Epithelial cell of proximal tubule (primary cell): ENCODE measurements at regions not wholly inside any gene's neighbourhood (a gene's known extent, or its start where the extent isn't known, plus 50 kb on each side); places are given as distances from the start of the nearest gene placed in this dataset.
"Not testable (repeated sequence)": the region's sequence is repeated elsewhere in the genome, so short reads cannot be mapped to it uniquely, and the experiment has no call there.

Source experiments
- DNase-seq: peaks from one replicate; pipeline ENCODE4 v3.0.0-alpha.2; 2011; ENCODE audit warnings: low read depth
- H3K4me3 ChIP-seq: 2 replicates; pipeline ENCODE4 v1.5.1; 2011; ENCODE audit warnings: low read depth, mild to moderate bottlenecking, low read length
- TF ChIP-seq, protein P1 (sequence below): conservative IDR thresholded peaks from 2 replicates; pipeline ENCODE4 v1.5.1; 2012; ENCODE audit warnings: low read depth, mild to moderate bottlenecking, low read length

- TF ChIP-seq, protein P1, sequence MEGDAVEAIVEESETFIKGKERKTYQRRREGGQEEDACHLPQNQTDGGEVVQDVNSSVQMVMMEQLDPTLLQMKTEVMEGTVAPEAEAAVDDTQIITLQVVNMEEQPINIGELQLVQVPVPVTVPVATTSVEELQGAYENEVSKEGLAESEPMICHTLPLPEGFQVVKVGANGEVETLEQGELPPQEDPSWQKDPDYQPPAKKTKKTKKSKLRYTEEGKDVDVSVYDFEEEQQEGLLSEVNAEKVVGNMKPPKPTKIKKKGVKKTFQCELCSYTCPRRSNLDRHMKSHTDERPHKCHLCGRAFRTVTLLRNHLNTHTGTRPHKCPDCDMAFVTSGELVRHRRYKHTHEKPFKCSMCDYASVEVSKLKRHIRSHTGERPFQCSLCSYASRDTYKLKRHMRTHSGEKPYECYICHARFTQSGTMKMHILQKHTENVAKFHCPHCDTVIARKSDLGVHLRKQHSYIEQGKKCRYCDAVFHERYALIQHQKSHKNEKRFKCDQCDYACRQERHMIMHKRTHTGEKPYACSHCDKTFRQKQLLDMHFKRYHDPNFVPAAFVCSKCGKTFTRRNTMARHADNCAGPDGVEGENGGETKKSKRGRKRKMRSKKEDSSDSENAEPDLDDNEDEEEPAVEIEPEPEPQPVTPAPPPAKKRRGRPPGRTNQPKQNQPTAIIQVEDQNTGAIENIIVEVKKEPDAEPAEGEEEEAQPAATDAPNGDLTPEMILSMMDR: no peak
- DNase-seq: no peak
- H3K4me3 ChIP-seq: no peak overlapping the region
Measured at GRCh38 chr9:86487838-86488233, 133.6 kb upstream of the TUT7 start.

DNA sequence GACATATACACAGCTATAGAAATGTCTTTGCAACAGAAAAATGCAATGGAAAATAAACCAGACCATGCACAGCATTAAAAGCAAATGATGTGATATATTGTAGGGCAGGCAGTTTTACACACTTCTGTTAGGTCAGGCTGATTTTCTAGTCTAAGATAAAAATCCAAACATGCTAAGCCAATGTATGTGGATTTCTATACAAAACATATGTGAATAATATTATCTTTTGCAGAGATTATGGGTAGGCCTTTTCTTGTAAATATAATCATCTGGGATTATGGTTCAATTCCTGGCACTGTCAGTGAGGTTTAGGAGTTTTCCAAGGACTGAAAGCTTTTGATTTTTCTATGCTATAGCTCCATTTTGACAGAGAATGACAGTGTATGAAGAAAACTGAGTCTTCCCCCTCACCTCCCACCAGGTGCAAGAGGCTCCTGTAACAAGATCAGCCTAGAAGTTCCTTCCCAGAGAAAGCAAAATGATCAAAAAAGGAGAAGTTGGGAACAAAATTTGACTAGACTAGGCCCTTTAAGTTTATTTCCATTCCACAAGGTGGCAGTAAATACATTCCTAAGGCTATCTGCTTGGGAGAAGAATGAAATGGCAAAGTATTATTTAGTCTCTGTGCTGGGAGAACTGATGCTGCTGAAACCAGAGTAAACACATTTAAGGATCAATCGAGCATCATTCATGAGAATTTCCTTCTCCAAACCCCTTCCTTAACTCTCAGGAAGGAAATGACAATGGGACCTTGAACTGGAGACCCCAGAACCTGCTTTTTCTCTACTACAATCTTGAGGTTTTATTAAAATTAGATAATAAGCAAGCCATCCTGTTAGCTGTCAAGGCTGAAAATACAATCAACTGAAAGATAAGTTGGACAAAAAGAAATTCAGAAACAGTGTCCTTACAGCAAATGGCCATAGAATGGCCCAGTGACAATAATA lies 133.0 kb upstream of the TUT7 start:
- H3K4me3 ChIP-seq: no peak overlapping the region
- no peak for DNase-seq
- TF ChIP-seq, protein P1: peak; percentile 72

- TF ChIP-seq, protein P1: no peak
- no peak for DNase-seq
- H3K4me3 ChIP-seq: no peak overlapping the region
Measured at GRCh38 chr9:86485359-86485758, 131.1 kb upstream of the TUT7 start.

DNA sequence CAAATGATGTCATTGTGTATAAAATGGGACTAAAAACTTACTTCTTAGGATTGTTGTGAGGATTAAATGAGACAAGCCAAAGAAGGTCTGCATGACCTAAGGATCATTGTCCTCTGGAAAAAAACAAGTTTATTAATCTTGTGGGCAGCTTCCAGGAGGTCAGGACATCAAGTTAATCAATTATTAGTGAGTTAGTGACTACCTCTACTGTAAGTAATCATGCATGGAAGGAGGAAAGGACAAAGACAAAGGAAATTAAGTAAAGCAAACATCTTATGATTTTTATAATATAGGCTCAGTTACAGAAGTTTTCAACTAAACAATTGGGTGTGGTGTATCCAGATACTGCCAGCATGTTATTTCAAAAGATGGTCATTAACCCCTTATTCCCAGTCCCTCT lies 129.3 kb upstream of the TUT7 start:
- DNase-seq: peak; percentile 33
- H3K4me3 ChIP-seq: no peak overlapping the region
- TF ChIP-seq, protein P1: no peak

GRCh38 chr9:86481466-86481865 lies 127.3 kb upstream of the TUT7 start:
- no peak for DNase-seq
- no peak overlapping the region for H3K4me3 ChIP-seq
- TF ChIP-seq, protein P1: no peak

- not testable (repeated sequence) for DNase-seq, H3K4me3 ChIP-seq
Measured at GRCh38 chr9:86475255-86475654, 121.0 kb upstream of the TUT7 start.

DNA sequence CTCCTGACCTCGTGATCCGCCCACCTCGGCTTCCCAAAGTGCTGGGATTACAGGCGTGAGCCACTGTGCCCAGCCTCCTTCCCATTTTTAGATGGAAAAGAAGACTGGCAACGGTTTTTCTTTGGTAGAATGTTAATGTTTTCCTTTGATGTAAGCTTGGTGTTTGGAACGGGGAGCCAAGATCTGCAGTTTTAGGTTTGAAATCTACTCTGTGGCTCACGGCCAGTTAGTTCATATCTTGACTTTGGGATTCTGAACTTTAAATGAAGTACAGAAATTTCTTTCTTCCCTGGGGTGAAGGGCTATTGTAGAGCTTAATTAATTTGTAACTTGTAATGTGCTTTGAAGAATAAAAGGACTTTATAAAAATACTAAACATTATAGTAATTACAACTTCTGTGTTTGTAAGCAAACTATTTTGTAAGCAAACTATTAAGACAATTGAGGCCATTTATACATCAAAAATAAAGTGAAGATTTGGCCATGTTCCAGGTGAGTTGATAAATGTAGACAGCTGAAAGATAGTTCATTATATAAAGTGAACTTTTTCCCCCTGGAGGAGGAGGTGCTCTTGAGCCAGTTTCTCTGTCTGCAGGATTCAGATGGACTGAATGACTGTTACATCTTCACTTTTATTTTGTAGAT lies 117.1 kb upstream of the TUT7 start:
- TF ChIP-seq, protein P1: no peak
- no peak overlapping the region for H3K4me3 ChIP-seq
- no peak for DNase-seq
